SK-N-SH (cell line): ENCODE measurements at regions not wholly inside any gene's neighbourhood (a gene's known extent, or its start where the extent isn't known, plus 50 kb on each side); places are given as distances from the start of the nearest gene placed in this dataset.
"Not testable (repeated sequence)": the region's sequence is repeated elsewhere in the genome, so short reads cannot be mapped to it uniquely, and the experiment has no call there.

Experiments used
- CTCF ChIA-PET: fragments of 300-600, 350-600 bp; formaldehyde crosslinking; extraction: SDS; loops from one replicate; lab custom pipeline; 2021; lab: Yijun Ruan, JAX
- POLR2A ChIA-PET: fragments of 350-600 bp; sonication (Branson Sonifier 250); formaldehyde crosslinking; extraction: SDS; loops from one replicate; lab custom pipeline; 2020; ENCODE audit warnings: antibody characterized with exemption, inconsistent platforms; lab: Yijun Ruan, JAX
- DNase-seq: peaks from one replicate; pipeline ENCODE4 v3.0.0; 2012
- H2AFZ ChIP-seq: fragments of 200-600 bp; sonication (generic); 2 replicates; pipeline ENCODE4 v1.8.1; 2016; ENCODE audit warnings: antibody characterized with exemption, mild to moderate bottlenecking, low read depth
- H3F3A ChIP-seq: fragments of 200-600 bp; sonication (generic); replicated peaks from 2 replicates; pipeline ENCODE3; 2016; ENCODE audit warnings: antibody characterized with exemption, mild to moderate bottlenecking; ENCODE audit not compliant: insufficient read depth
- H3K27ac ChIP-seq, 2 experiments: fragments of 200-500 bp in 1 of 2; fragments of 200-600 bp in 1 of 2; sonication (Bioruptor generic) in 1 of 2; sonication (generic), shearing (Covaris generic) in 1 of 2; 2 replicates each; pipeline versions ENCODE4 v1.5.1 to v1.6.1; 2014 to 2016; ENCODE audit warnings: low read depth in 2 of 2, inconsistent platforms in 1 of 2, low read length in 1 of 2, mild to moderate bottlenecking in 1 of 2, mixed read lengths in 1 of 2
- H3K27me3 ChIP-seq: fragments of 200-600 bp; sonication (generic), shearing (Covaris generic); 2 replicates; pipeline ENCODE4 v1.6.1; 2016; ENCODE audit warnings: mixed run types; ENCODE audit not compliant: insufficient read depth
- H3K36me3 ChIP-seq, 2 experiments: fragments of 200-500 bp in 1 of 2; fragments of 200-600 bp in 1 of 2; sonication (Bioruptor generic) in 1 of 2; sonication (generic) in 1 of 2; replicated peaks in 1 of 2; 2 replicates each; pipeline versions ENCODE3 to v1.5.1; 2014 to 2016; ENCODE audit warnings: low read length in 1 of 2, mild to moderate bottlenecking in 1 of 2; ENCODE audit not compliant: insufficient read depth in 2 of 2, control insufficient read depth in 1 of 2
- H3K4me1 ChIP-seq, 2 experiments: fragments of 200-500 bp in 1 of 2; fragments of 200-600 bp in 1 of 2; sonication (Bioruptor generic) in 1 of 2; sonication (generic), shearing (Covaris generic) in 1 of 2; 2 replicates each; pipeline versions ENCODE4 v1.5.1 to v1.6.1; 2014 to 2016; ENCODE audit warnings: low read depth in 1 of 2, low read length in 1 of 2, mixed run types in 1 of 2; ENCODE audit not compliant: insufficient read depth in 2 of 2, control insufficient read depth in 1 of 2
- H3K4me2 ChIP-seq: fragments of 200-600 bp; sonication (generic), shearing (Covaris generic); 2 replicates; pipeline ENCODE4 v1.6.1; 2017; ENCODE audit warnings: mixed run types
- H3K4me3 ChIP-seq, 2 experiments: fragments of 200-500 bp in 1 of 2; fragments of 200-600 bp in 1 of 2; sonication (Bioruptor generic) in 1 of 2; sonication (generic), shearing (Covaris generic) in 1 of 2; 2 replicates each; pipeline versions ENCODE4 v1.5.1 to v1.8.1; 2014 to 2016; ENCODE audit warnings: low read depth in 2 of 2, inconsistent platforms in 1 of 2, low read length in 1 of 2, mild to moderate bottlenecking in 1 of 2, mixed read lengths in 1 of 2, moderate library complexity in 1 of 2
- H3K79me2 ChIP-seq: fragments of 200-600 bp; sonication (generic); 2 replicates; pipeline ENCODE4 v1.8.1; 2017; ENCODE audit warnings: mild to moderate bottlenecking; ENCODE audit not compliant: insufficient read depth
- H3K9ac ChIP-seq: fragments of 200-600 bp; sonication (generic); 2 replicates; pipeline ENCODE4 v1.6.1; 2017; ENCODE audit warnings: mixed run types
- H3K9me2 ChIP-seq: fragments of 200-600 bp; sonication (generic); 2 replicates; pipeline ENCODE4 v1.6.1; 2017; ENCODE audit warnings: mixed run types
- H3K9me3 ChIP-seq: fragments of 200-600 bp; sonication (generic); 2 replicates; pipeline ENCODE4 v1.6.1; 2017; ENCODE audit warnings: mixed run types, mild to moderate bottlenecking, moderate library complexity
- H4K20me1 ChIP-seq: fragments of 200-600 bp; sonication (generic); 2 replicates; pipeline ENCODE4 v1.6.1; 2017; ENCODE audit warnings: mild to moderate bottlenecking, mixed run types; ENCODE audit not compliant: insufficient read depth
- CTCF ChIP-seq: fragments of 200-600 bp; sonication (generic); IDR thresholded peaks from 2 replicates; pipeline ENCODE4 v1.6.1; 2017; ENCODE audit warnings: antibody characterized with exemption, mild to moderate bottlenecking, moderate library complexity
- ELF1 ChIP-seq: IDR thresholded peaks from 2 replicates; pipeline ENCODE4 v1.4.0; 2012
- FOSL2 ChIP-seq: IDR thresholded peaks from 2 replicates; pipeline ENCODE4 v1.4.0; 2012; ENCODE audit warnings: low read depth, mild to moderate bottlenecking, moderate library complexity, borderline replicate concordance
- IRF3 ChIP-seq: fragments of 150-350 bp; IDR thresholded peaks from 2 replicates; pipeline ENCODE4 v1.6.1; 2016; ENCODE audit warnings: mild to moderate bottlenecking, low read depth, low read length
- JUND ChIP-seq: IDR thresholded peaks from 2 replicates; pipeline ENCODE4 v1.4.0; 2012
- MXI1 ChIP-seq: IDR thresholded peaks from 2 replicates; pipeline ENCODE4 v1.6.1; 2012; ENCODE audit warnings: mild to moderate bottlenecking, low read depth, low read length, improper control_type of control experiment
- NFIC ChIP-seq: IDR thresholded peaks from 2 replicates; pipeline ENCODE4 v1.4.0; 2012; ENCODE audit warnings: borderline replicate concordance
- PBX3 ChIP-seq: IDR thresholded peaks from 2 replicates; pipeline ENCODE4; 2012
- POLR2AphosphoS5 ChIP-seq: IDR thresholded peaks from 2 replicates; pipeline ENCODE4 v1.6.1; 2012; ENCODE audit warnings: low read depth, low read length
- RAD21 ChIP-seq: IDR thresholded peaks from 2 replicates; pipeline ENCODE4 v1.6.1; 2012; ENCODE audit warnings: mild to moderate bottlenecking, low read length
- SIN3A ChIP-seq: IDR thresholded peaks from 2 replicates; pipeline ENCODE4 v1.6.1; 2012; ENCODE audit warnings: low read depth, mild to moderate bottlenecking, low read length, moderate library complexity, borderline replicate concordance
- TAF1 ChIP-seq: IDR thresholded peaks from 2 replicates; pipeline ENCODE4 v1.6.1; 2012; ENCODE audit warnings: low read depth, mild to moderate bottlenecking, low read length, moderate library complexity, borderline replicate concordance
- TCF12 ChIP-seq: IDR thresholded peaks from 2 replicates; pipeline ENCODE4 v1.4.0; 2012
- USF1 ChIP-seq: IDR thresholded peaks from 2 replicates; pipeline ENCODE4 v1.4.0; 2012; ENCODE audit warnings: low read depth, borderline replicate concordance
- USF2 ChIP-seq: fragments of 150-350 bp; IDR thresholded peaks from 2 replicates; pipeline ENCODE4 v1.6.1; 2017; ENCODE audit warnings: antibody characterized with exemption, low read length, low read depth, borderline replicate concordance
- WGBS: methylation state at CpG from one replicate; pipeline ENCODE4 v1.1.6; 2017; ENCODE audit warnings: low lambda C conversion rate; 5-methylcytosine and 5-hydroxymethylcytosine counted together

GRCh38 chr9:22216730-22217172 is 207.6 kb upstream of the CDKN2B start:
- TF ChIP-seq TAF1, result no peak
- no peak for TF ChIP-seq SIN3A
- Histone ChIP-seq H3K4me3 (no peak overlapping the region), H4K20me1 (no peaks in the 10 kb centered on the region), H3K4me1 (peaks cover 0 to 20% of the 10 kb centered on the region in 2 experiments; a peak in 2 of 4 replicates), H3K27me3 (no peaks in the 10 kb centered on the region), H2AFZ (no peak overlapping the region), H3K4me2 (no peak overlapping the region), H3K9me3 (no peaks in the 10 kb centered on the region), H3K9ac (no peak overlapping the region), H3K27ac (no peak overlapping the region), H3K9me2 (no peaks in the 10 kb centered on the region), H3F3A (peaks cover 22% of the 10 kb centered on the region), H3K79me2 (no peaks in the 10 kb centered on the region), H3K36me3 (no peaks in the 10 kb centered on the region)
- DNase-seq, result no peak
- ChIA-PET POLR2A (no interaction called here), CTCF (no interaction called here)
- 50% methylated on average over 6 of the region's 8 CpGs for WGBS

GRCh38 chr9:22217254-22217653 is 208.1 kb upstream of the CDKN2B start:
- no peak overlapping the region for H3K4me2 ChIP-seq
- no peaks in the 10 kb centered on the region for H3K9me3 ChIP-seq
- no peaks in the 10 kb centered on the region for H3K79me2 ChIP-seq
- no peaks in the 10 kb centered on the region for H4K20me1 ChIP-seq
- H3F3A ChIP-seq, result peaks cover 18% of the 10 kb centered on the region
- CTCF ChIA-PET, result no interaction called here
- H3K27me3 ChIP-seq, result no peaks in the 10 kb centered on the region
- 67% methylated on average over 1 of the region's 2 CpGs for WGBS
- no peak overlapping the region for H2AFZ ChIP-seq
- no peak overlapping the region for H3K4me3 ChIP-seq
- no peaks in the 10 kb centered on the region for H3K36me3 ChIP-seq
- no peaks in the 10 kb centered on the region for H3K9me2 ChIP-seq
- peaks cover 0 to 16% of the 10 kb centered on the region in 2 experiments; a peak in 2 of 4 replicates for H3K4me1 ChIP-seq
- no peak overlapping the region for H3K9ac ChIP-seq
- no peak for DNase-seq
- POLR2A ChIA-PET, result no interaction called here
- TF ChIP-seq PBX3, result no peak
- no peak for TF ChIP-seq NFIC
- TF ChIP-seq RAD21, result no peak
- no peak for TF ChIP-seq POLR2AphosphoS5
- TF ChIP-seq USF1, result no peak
- no peak for TF ChIP-seq MXI1
- no peak for TF ChIP-seq TCF12
- no peak for TF ChIP-seq SIN3A
- TF ChIP-seq JUND, result no peak
- TF ChIP-seq USF2, result no peak
- TF ChIP-seq CTCF, result no peak
- TF ChIP-seq ELF1, result no peak
- no peak for TF ChIP-seq FOSL2
- no peak for TF ChIP-seq IRF3
- TF ChIP-seq, all 33 proteins: peak for 0
- H3K27ac ChIP-seq, result no peak overlapping the region

- H3K4me2 ChIP-seq, H3K36me3 ChIP-seq, H3F3A ChIP-seq, H3K27ac ChIP-seq, H2AFZ ChIP-seq, H3K79me2 ChIP-seq, H3K4me1 ChIP-seq, H3K4me3 ChIP-seq, H4K20me1 ChIP-seq, H3K9me3 ChIP-seq, H3K9me2 ChIP-seq, POLR2A ChIA-PET, DNase-seq, CTCF ChIA-PET, H3K27me3 ChIP-seq, H3K9ac ChIP-seq: not testable (repeated sequence)
- 11% methylated on average over 7 of the region's 9 CpGs for WGBS
Measured at GRCh38 chr9:22225856-22226255, 216.8 kb upstream of the CDKN2B start.
